Mesenteric fat pad (tissue), 1 donor: ENCODE measurements at regions not wholly inside any gene's neighbourhood (a gene's known extent, or its start where the extent isn't known, plus 50 kb on each side); places are given as distances from the start of the nearest gene placed in this dataset.
"Not testable (repeated sequence)": the region's sequence is repeated elsewhere in the genome, so short reads cannot be mapped to it uniquely, and the experiment has no call there.

Experiments
- DNase-seq: peaks from one replicate; pipeline ENCODE4 v3.0.0-alpha.2; 2020; ENCODE audit warnings: low spot score
- donor health status: DM: yes; HTN: yes; CAD: no.

DNA sequence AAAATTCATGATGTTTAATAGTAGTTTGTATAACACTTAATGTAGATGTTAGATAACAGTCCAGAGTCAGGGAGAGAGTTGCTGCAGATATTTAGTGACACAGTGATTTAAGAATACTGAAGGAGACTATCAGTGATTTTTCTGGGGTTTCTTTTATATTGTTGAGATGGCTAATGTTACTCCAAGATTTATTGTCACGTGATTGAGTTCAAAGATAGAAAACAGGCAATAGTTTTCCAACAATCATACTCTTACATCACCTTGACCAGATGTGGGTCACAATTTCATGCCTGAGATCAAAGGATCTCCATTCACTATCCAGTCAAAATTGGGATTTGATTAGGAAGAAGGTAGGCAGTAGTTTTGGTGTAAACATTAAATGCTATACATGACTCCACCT lies 580.0 kb upstream of the ARRDC3 start:
- DNase-seq, result no peak

DNA sequence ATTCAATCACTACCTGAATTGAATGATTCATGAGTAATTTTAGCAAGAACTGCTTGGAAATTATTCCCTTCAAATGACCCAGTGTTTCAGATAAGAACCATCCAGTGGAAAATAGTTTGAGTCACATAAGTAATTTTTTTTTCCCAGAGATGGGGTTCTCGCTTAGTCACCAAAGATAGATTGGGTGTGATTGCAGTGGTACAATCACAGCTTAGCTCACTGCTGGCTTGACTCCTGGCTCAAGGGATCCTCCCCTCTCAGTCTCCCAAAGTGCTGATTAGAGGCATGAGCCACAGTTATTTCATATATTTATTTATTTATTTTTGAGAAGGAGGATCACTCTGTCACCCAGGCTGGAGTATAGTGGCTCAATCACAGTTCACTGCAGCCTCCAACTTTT lies 574.5 kb upstream of the ARRDC3 start:
- DNase-seq, result no peak

GRCh38 chr5:91956738-91957137 lies 573.6 kb upstream of the ARRDC3 start:
- no peak for DNase-seq

DNA sequence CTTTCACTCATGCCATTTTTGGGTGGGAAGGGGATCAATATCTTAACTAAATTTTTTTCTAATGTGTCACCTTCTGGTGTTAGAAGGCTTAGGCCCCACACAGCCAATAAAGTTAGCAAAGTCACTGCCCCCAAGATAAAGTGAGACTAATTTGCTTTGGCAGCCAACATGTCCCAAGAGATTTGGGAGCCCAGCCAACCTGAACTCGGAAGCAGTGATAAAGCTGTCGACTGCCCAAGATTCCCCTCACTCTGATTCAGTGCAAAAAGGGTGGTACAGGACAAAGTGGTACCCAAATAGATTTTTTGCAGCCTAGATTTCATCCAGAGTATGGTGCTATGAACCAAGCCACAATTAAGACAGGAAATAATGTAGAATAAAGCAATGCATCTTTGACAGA lies 572.5 kb upstream of the ARRDC3 start:
- DNase-seq, result no peak

DNA sequence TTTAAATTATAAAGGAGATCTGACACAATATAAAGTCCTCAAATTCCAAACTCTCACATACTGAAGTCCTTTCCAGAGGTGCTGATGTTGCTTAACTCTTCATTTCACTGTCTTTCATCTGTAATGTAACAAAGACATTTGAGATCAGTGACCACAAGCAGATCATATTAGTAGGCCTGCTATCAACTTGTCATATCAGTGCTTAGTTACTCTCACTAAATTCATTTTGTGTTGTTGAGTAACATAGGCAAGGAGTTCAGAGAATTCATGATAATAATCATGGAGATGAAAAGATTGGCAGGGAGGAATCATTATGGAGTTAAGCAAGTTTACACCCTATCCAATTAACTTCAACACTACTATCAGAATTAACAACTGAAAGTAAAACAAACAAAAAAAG lies 571.0 kb upstream of the ARRDC3 start:
- no peak for DNase-seq

- DNase-seq, result no peak
These were observed 567.2 kb upstream of the ARRDC3 start for GRCh38 chr5:91950328-91950727.

DNA sequence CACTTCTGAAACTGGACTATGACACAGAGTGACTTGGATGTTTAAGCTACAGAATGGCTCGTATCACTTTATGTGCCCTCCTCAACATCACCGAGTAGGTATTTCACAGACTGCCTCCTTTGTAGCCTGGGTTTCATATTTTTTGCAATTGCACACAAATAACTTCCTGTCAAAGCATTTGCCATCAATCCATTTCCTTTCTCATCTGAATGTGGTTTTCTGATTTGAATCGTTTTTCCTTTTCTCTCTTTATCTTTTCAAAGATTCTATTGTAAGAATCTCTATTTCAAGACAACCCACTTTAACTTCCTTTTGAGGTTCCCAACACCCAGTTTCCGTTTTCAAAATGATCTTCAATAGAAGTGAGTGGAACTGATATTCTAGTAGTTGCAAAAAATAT lies 563.8 kb upstream of the ARRDC3 start:
- DNase-seq, result no peak

- DNase-seq, result no peak
These were observed 558.5 kb upstream of the ARRDC3 start for GRCh38 chr5:91941588-91941987.

GRCh38 chr5:91938441-91938840 lies 555.3 kb upstream of the ARRDC3 start:
- DNase-seq, result no peak

DNA sequence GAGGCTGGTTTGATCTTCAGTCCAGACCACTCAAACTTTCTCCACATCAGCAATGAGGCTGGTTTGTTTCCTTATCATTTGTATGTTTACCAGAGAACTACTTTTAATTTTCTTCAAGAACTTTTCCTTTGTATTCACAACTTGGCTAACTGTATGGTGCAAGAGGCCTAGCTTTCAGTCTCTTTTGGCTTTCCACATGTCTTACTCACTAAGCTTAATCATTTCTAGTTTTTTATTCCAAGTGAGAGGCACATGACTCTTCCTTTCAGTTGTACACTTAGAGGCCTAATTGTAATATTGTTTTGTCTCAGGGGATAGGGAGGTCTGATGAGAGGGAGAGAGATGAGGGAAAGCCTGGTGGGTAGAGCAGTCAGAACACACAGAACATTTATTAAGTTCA lies 554.0 kb upstream of the ARRDC3 start:
- no peak for DNase-seq

- DNase-seq, result no peak
These were observed 546.4 kb upstream of the ARRDC3 start for GRCh38 chr5:91929522-91929817.

DNA sequence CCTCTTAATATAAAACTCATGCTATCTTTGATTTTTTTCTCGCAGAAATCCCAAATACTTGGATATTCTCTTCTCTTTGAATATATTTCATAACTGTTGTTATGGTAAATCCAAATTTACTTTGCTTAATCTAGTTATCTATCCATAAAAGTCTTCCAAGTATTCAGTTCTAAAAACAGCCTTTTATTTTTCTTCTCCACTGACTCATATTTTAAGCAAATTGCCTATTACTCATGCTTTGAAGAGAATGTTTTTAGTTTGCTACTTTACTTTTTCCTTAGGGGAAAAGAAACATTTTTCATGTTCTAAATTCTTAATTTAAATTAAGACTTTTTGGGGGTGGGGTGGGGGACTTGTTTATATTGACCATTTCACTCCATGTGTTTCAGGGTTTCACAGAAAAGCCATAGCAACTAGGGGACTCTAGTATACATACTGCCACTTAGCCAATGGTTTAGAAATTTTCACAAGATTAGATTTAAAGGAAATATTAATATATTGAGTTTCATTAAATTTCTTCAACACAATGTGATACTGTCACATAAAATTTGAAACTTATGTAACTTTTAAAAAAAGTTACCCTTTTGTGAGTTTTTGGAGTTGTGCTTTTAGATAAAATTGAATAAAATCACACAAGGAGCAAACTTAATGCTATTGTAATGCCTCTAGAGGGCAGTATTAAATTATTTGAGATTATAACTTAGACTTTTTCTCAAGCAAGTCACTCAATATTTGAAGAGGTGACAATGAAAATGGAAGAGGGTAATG lies 545.8 kb upstream of the ARRDC3 start:
- DNase-seq, result no peak

GRCh38 chr5:91927439-91927838 lies 544.3 kb upstream of the ARRDC3 start:
- DNase-seq, result no peak

- DNase-seq, result no peak
These were observed 542.1 kb upstream of the ARRDC3 start for GRCh38 chr5:91925249-91925648.

- DNase-seq, result not testable (repeated sequence)
These were observed 534.1 kb upstream of the ARRDC3 start for GRCh38 chr5:91917037-91917814.

- no peak for DNase-seq
These were observed 527.5 kb upstream of the ARRDC3 start for GRCh38 chr5:91910655-91911054.

DNA sequence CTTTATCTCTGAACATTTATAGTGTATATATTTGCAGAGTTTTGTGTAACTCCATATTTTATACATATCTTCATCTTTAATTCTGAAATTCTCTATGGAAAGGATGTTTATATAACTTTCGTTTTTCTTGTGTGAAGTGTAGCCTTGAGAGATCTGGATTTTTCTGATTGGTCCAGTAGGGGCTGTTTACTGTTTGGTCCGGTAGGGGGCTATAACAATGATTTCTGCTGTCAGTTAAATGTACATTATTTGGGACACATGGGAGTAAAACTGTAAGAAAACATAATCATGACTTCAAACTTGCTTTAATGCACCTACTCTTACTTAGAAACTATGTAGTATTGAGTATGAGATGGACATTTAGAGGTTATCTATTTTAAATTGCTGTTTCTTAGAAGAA lies 527.1 kb upstream of the ARRDC3 start:
- DNase-seq, result no peak

- no peak for DNase-seq
These were observed 523.4 kb upstream of the ARRDC3 start for GRCh38 chr5:91906494-91906893.

DNA sequence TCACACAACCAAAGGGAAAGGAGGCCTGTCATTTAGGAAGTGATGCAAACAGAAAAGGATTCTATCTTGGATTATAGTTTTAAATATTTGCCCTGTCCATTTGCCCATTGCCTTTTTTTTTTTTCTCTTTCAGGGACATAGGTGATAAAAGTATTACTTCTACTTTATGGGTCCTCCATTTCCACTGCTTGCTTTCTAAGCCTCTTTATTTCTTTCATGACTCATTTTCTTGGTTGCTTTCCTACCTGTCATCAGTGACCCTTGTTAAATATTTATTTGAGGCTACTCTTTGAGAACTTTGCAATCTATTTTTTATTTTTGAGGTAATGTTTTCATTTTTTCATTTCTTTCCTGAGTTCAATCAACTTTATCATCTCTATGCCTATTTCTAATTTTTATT lies 522.9 kb upstream of the ARRDC3 start:
- DNase-seq, result no peak

DNA sequence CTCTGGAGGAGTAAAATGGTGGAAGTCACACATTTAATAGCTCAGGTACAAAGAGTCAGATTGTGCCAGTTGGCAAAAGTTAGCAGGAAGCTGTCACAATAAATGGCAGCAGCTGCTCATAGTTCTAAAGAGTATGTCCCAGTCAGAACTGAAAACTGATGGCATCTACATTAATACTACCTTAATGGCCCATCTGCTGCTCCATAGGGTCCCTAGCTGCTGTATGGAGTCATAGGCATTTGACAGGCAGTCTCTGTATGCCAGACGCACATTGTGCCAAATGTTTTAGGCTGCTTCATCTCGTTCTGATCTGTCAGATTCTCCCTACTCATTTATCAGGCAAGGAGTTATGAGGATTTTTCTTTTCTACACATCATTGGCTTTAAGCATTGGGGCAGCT lies 515.8 kb upstream of the ARRDC3 start:
- DNase-seq, result no peak

- no peak for DNase-seq
These were observed 514.9 kb upstream of the ARRDC3 start for GRCh38 chr5:91898019-91898418.

DNA sequence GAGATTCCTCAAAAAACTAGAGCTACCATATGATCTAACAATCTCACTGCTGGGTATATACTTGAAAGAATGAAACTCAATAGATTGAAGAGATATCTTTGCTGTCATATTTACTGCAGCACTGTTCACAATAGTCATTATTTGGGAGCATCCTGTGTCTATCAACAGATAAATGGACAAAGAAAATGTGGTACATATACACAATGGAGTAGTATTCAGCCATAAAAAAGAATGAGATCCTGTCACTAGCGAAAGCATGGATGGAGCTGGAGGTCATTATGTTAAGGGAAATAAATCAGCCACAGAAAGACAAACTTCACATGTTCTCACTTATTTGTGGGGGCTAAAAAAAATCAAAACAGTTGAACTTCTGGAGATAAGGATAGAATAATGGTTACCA lies 505.7 kb upstream of the ARRDC3 start:
- DNase-seq, result no peak
